HG03045 (cell line): ENCODE measurements at regions not wholly inside any gene's neighbourhood (a gene's known extent, or its start where the extent isn't known, plus 50 kb on each side); places are given as distances from the start of the nearest gene placed in this dataset.
"Not testable (repeated sequence)": the region's sequence is repeated elsewhere in the genome, so short reads cannot be mapped to it uniquely, and the experiment has no call there.

ENCODE experiments used
- ATAC-seq: cut with Tn5 transposase; IDR thresholded peaks from one replicate; pipeline ENCODE4 v1.9.1; 2021; ENCODE audit warnings: mild to moderate bottlenecking, moderate library complexity; ENCODE audit not compliant: unreplicated experiment

DNA sequence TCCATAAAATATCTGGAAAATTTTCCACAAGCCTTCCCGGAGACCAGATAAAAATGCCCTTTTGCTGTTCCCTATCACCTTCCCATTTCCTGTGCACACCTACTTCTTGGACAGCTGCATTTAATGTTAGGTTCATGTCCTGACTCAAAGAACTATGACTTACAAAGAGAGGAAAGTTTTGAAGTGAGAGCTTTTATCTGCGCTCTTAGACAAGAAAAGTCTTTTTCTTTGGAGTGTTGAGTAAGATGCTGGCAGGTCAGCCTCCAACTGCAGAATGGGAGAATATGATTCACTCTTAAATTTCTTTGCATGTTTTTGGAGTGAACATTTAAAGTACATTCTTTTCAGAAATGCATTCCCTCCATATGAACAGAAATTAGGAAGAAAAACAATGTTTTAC is 147.3 kb upstream of the DPH6 start:
- no peak for ATAC-seq

DNA sequence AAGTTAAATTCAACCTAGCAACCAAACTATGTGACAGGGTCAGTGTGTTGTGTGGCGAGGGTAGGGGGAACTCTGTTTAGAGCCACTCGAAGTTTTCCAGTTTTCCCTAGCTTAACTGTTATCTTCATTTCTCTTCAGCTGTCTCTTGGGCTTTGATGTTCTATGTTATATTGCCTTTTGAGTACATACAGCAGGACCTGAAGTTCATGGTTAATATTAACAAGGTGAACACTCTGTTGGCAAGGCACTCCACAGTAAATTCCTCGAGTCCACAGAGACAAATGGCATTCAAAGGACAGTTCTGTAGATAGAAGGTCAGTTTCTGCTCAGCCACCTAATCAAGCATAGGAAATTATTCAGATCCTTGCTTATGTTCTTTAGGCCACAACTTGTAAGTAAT is 147.9 kb upstream of the DPH6 start:
- ATAC-seq: no peak

DNA sequence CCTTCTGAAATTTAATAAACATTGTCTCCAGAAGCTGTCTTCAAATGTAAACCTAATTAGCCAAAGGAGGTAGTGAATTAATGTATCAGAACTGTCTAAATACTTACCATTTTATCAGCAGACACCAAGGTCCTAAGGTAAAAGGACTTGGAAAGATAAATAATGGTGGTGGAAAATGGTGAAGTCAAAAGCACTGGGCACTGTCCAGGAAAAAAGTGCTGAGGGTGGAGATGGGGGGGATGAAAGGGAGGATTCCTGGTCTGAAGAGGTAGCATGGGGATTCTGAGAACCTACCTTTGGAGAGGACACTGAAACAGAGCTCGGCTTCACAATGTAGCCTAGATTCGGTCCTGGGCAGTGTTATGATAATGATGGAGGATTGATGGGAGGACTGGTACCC is 149.0 kb upstream of the DPH6 start:
- ATAC-seq: no peak

DNA sequence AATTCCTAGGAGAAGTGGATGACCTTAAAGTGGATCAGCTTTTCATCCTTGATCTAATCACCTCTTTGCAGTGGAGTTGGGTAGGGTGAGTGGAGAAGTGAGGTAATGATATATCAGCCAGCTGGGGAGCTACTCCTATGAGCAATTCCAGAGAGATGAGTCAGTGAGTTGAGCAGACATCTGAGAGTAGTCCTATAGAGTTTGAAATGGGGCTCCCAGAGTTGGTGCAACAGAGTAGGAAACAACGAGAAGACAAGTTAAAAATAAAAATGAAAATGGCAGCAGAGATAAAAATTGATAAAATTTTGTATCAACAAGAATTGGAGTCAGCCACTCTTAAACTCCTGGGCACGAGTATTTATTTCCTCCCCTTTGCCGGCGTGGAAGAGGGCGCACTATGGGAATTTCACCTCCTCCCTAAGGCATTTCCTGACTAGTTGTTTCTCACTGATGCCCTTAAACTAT is 150.8 kb upstream of the DPH6 start:
- ATAC-seq: no peak

DNA sequence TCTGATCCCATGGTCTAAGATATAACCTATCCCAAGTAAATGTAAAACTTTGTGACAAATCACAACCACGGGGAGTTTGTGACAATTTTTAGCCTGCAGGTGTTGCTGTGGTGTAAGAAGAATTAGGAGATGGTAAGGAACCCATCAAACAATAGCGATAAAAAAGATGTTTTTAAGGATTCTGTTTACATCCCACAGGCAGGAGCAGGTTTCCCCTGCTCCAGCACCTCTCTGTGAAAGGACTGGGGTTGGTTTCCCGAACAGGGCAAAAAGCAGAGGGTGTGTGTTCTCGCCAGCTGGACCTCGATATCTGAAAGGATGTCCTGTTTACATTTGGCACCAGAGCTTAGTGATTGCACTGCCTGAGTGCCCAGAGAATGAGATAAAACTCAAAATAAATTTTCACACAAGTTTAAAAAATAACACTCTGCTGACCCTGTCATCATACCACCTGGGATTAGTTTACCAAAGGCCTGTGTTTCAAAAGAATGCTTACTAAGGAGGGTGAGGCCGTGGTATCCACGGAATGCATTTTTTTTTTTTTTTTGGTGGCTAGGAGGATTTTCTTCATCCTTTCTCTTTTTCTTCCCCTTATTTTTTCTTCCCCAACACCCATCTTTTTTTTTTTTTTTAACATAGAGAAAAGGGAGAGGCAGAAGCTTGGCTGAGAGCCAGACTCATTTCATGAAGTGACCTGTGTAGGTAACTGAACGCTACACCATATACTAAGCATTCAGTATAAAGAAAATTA is 151.8 kb upstream of the DPH6 start:
- ATAC-seq: no peak

DNA sequence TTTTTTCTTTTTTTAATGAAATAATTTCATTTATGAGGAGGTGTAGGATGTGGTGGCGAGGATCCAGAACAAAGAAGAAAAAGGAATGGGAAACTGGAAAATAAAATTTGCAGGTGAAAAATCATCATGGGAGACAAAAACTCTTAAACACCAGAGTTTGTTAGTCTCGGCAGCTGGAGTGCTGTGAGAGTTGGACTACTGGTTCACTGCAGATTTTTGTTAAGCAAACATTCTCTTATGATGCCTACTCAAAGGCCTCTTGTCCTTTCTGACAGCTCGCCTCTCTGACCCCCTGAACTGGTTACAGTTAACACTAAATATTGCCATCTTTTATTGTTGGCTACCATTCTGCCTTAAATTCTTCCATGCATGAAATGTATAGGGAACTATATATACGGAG is 152.4 kb upstream of the DPH6 start:
- no peak for ATAC-seq

DNA sequence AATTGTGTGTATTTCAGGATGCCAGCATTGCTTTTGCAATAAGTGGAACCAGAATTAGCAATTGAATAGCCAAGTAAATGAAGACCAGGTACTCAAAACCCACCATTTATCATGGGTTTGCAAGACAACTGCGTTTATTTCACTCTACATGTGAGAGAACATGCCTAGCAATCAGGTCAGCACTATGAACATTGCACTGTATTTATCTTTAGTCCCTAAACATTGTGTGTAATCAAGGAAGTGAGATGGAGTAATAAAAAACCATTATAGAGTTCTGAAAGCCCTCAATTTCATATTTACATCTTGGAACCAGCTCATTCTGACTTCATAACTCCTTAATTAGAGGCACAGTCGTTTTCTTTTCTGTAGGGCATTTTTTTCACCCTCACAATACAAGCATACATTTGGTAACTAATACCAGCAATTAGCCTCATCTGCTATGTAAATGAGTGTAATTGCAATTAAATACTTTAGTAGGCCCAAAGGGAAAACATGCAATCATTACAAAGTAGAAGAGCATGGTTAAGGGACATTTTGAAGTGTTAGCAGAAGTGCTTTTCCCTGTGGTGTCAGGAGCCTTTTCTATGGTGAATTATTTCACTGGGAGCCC is 153.1 kb upstream of the DPH6 start:
- ATAC-seq: no peak

DNA sequence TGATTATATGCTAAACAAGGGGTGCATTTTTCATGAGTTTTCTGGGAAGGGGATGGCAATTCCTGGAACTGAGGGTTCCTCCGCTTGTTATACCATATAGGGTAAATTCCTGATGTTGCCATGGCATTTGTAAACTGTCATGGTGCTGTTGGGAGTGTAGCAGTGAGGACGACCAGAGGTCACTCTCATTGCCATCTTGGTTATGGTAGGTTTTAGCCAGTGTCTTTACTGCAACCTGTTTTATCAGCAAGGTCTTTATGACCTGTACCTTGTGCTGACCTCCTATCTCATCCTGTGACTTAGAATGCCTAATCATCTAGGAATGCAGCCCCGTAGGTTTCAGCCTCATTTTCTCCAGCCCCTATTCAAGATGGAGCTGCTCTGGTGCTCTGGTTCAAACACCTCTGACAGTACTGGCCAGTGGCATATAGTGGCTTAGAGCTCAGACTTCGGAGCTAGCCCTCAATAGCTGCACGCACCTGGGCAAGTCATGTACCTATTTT is 154.2 kb upstream of the DPH6 start:
- ATAC-seq: not testable (repeated sequence)

DNA sequence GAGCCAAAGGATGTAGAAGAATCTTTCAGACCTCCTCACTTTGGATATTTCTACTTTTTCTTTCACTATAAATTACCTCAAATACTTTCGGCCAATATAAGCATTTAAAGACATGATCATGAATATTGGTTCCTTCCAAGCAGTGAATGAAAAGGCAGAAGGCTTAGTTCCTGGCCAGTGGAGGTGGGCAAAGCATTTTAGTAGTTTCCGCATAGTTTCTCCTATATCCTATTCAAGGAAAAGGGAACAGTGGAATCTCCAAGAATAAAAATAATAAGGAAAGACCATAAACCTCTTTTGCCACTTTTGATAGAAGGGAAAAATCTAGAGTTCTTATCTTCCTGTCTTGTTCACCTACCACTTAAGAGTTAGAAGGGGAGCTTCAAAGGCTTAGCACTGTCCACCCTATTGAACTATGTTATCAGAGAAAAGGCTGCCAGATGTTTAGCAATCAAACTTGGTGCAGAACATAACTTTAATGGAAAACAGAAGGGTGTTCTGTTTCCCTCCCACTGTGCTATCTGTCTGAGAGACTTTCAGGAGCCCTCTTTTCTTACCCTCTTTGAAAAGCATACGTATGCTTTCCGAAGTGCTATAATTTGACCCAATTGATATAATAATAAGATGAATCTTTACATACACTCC is 155.6 kb upstream of the DPH6 start:
- ATAC-seq: no peak

DNA sequence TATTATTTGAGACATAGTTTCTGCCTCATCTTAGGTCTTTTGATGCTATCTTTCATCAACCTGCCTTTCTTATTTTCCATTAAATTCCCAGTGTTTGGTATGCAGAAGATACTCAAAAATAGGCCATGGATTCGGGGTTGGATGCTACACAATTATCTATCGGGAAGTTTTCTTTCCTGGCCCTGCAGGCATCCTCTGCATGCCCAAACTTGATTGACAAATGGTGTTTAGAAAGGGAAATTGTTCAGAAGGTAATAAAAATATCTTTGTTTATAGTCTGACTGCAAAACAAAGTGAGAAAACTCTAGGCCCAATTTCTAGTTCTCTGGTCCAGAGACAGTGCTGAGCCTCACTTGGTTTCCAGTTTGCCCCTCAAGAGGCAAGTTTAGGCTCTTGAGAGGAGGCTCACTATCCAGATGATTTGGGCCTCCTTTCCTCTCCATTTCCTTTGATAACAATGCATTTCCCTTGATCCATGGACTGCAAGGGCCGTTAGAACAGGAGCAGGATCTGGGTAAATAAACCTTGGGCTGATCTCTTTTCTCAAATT is 157.1 kb upstream of the DPH6 start:
- ATAC-seq: no peak

DNA sequence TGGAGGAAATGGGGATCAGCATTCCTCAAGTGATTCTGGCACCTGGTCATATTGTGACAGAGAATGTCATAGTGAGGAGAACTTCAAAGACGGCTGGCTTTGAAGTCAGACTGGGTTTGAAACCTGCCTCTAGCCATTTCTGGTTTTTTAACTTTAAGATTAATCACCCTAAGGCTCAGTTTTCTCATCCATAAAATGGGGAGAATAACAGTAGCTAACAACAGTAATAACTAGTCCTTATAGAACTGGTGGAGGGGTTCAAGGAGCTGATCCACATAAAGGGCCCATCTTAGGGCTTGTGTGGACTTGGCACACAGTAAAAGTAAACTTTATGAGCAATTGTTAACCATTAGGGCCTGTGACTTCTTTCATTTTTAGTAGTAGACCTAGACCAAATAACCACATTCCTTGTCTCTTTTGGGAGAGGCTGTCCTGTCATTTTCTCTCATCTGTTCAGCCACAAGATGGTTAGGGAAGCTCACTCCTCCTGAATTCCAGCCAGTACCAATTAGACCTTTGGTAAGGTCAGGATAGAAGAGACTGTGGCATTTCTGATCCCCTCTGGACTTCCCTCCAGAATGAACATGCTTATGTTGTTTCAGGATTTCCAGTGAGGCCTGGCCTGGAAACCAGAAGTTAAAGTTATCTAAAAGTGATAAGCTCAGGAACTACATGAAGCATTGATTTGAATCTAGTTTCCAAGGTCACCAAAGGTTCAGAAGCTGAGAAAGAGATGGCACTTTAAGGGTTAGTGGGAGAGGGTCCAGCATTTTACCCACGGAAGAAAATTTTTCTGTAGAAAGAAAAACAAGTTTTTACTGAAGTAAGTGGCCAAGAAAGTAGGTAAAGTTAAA is 159.3 kb upstream of the DPH6 start:
- no peak for ATAC-seq

DNA sequence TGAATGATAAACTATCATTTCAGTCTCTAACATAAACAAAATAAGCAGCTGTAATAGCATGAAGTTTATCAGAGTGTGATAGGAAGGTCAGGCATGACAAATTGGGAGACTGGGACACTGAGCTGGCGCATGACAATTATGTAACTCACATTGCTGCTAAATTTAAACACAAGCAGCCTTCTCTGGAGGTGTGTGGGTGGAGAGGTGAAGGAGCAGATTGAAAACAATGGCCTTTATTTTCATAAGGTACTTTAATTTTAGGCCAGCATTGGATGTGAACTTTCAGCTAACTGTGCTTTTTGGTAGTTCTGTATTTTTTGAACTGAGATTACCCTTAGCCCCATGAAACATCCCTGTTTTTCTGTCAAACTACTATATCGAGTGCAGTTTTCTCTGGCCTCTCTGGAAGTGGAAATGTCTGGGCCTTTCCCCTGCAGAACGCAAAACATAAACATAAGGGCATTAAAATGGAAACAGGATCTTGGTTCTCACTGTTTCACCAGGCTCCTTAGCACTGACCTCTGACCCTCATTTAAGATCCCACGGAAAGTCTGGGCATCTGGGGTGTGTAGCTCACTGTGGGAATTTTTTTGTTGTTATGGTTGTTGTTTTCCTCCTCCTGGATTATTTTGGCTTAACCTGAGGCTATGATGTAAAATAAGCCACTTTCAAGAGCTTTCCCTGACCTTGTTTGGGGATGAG is 160.1 kb upstream of the DPH6 start:
- no peak for ATAC-seq

DNA sequence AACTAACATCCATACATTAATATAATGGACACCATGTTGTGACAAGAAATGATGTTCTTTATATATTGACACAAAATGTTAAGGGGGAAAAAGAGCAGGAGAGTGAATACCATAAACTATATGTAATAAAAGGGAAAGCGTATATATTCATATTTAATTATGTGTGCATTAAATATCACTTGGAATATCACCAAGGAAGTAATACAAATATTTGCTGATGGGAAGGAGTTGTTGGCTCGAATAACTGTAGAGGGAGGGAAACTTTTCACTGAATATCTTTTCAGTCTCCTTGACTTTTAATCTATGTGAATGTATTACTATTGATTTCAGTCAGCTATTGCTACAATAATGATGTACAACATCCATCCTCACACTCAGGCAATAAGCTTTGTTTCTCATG is 167.0 kb upstream of the DPH6 start:
- ATAC-seq: no peak

DNA sequence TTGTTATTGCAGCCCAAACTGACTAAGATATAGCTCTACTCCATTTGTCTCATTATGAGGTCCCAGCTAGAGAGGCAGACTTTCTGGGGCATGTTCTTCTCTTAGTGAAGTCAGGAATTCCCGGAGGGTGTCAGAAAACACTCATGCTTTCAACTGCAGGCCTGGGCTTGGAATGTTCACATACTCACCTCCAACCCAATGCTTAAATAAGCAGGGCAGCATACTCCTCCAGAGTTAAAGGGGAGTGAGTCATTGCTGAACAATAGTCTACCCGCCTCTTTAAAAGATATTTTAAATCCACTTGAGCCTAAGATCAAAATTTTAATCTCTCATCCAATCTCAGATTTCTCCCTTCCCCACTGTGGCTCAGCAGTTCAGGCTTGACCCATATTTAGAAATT is 167.8 kb upstream of the DPH6 start:
- no peak for ATAC-seq

DNA sequence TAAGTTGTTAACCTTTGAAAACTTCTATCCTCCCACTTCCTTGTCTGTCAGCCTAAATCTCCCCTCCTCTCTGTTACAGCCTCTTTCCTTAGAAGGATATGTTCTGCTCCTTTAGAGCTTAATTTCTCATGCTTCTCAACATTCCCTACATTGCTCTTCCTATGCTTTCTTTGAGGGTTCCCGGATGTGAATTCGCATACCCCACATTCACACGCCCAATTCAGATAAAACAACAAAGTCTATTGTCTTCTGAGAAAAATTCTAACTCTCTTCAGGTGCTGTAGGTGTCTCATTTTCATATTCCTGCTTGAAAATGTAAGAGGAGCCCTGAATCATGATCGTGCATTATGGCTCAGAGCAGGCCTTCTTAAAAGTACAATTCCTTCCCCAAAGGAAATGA is 171.8 kb upstream of the DPH6 start:
- no peak for ATAC-seq

DNA sequence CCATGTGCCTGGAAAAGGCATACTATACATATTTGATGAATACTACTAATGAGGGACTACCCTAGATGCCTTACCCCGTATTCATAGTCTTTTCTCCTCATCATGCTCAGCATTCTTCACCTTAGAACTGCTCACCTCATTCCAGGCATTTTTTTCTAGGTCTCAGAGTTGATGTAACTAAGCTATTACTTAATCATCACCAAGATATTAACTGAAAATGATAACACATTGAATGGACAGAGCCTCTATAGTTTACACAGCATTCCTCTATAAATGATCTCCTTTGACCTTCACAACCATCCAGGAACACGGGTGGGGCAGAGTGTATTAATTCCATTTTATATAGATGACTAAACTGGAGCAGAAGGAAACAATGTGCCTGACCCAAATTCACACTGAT is 174.1 kb upstream of the DPH6 start:
- no peak for ATAC-seq

DNA sequence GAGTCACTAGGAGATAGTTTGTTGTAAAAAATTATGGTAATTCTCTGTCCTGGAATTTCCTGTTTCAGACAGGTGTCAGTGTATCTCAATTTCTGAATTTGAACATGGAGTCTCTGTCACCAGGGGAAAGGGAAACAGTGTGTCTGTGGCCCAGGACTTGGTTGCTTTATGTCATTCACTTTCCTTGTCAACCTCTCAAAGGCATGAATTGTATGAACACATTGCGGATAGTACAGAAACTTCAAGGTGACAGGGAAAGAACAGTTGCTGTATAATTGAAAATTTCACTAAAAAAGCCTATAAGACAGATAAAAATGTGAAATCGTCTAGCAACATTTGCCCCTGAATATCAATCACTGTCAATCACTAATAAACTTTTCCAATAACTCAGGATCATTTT is 175.0 kb upstream of the DPH6 start:
- ATAC-seq: no peak

DNA sequence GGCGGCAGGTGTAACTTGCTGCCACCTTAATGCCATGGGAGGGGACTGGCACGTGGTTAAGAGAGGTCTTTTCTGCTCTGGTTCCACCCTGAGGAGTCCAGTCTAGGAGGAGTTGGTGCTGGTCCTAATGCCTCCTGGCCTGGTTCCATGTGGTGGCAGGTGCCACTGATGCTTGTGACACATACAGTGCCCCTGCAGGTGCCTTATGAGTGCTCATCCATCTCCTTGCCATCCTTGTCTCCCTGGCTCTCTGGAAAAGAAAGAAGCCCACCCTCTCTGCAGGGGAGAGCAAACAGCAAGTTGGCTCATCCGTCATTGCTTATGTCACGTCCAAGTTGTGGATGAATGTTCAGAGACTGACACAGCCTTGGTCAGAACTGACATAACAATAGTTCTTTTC is 175.8 kb upstream of the DPH6 start:
- no peak for ATAC-seq

DNA sequence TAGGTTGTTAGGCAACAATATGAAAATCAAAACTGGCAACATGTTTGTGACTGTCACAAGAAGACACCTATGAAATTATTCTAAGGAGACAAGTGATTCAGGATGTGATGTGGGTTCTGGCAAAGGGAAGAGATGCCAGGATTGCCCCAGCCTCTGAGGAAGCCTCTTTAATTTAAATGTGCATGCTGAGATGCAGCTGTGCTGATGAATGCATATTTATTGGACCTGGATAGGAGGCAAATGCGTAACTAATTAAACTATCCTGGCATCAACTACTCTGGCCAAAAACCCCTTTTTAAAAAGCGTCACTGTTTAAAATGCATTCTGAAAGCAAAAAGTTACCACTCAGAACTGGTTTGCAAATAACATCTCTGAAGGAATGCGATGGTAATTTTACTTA is 176.5 kb upstream of the DPH6 start:
- no peak for ATAC-seq

DNA sequence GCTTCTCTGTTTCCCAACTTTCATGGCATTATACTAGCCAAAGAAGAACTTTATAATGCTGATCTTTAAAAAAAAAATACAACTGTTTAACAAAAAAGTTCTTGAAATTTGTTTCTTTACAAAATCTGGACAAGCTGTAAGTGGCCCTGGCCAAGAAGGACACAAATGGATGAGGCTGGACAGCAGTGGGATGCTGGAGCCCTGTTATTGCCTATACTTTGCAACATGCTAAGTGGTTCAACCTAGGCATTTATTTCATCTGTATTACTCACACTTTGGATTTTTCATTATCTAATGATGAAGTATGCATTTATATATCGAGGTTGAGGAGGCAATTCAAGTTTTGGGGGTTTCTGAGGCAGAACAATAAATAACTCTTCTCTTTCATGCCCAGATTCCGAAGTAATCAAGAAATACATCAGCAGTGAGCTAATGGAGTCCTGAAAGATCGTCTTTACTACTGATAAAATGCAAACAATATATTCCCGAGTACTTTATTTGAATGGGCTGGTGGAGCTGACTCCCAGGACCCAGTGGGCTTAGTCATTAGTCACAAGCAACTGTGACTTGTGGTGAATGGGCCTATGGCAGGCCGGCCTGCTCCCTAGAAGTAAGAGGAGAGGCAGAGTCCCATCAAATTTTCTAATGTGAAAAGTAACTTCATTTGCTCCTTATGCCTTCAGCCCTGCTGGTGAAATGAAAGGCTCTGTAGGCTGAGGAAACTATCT is 177.3 kb upstream of the DPH6 start:
- no peak for ATAC-seq
